Retinal pigment epithelial cell (primary cell): ENCODE measurements at regions not wholly inside any gene's neighbourhood (a gene's known extent, or its start where the extent isn't known, plus 50 kb on each side); places are given as distances from the start of the nearest gene placed in this dataset.

ENCODE experiments used
- DNase-seq: peaks from one replicate; pipeline ENCODE4 v3.0.0-alpha.2; 2010; ENCODE audit warnings: low read depth
- H3K4me3 ChIP-seq: 2 replicates; pipeline ENCODE4 v1.5.1; 2011; ENCODE audit warnings: mild to moderate bottlenecking, low read length, control low read depth, moderate library complexity
- TF ChIP-seq, protein P1 (sequence below): conservative IDR thresholded peaks from 2 replicates; pipeline ENCODE4 v1.5.1; 2011; ENCODE audit warnings: low read depth, low read length, control low read depth, inconsistent platforms

- H3K4me3 ChIP-seq, result no peak overlapping the region
- DNase-seq, result peak; percentile 52
- TF ChIP-seq, protein P1, sequence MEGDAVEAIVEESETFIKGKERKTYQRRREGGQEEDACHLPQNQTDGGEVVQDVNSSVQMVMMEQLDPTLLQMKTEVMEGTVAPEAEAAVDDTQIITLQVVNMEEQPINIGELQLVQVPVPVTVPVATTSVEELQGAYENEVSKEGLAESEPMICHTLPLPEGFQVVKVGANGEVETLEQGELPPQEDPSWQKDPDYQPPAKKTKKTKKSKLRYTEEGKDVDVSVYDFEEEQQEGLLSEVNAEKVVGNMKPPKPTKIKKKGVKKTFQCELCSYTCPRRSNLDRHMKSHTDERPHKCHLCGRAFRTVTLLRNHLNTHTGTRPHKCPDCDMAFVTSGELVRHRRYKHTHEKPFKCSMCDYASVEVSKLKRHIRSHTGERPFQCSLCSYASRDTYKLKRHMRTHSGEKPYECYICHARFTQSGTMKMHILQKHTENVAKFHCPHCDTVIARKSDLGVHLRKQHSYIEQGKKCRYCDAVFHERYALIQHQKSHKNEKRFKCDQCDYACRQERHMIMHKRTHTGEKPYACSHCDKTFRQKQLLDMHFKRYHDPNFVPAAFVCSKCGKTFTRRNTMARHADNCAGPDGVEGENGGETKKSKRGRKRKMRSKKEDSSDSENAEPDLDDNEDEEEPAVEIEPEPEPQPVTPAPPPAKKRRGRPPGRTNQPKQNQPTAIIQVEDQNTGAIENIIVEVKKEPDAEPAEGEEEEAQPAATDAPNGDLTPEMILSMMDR, result no peak
Observed at GRCh38 chr11:127521413-127521812, 520.8 kb upstream of the KIRREL3 start.

DNA sequence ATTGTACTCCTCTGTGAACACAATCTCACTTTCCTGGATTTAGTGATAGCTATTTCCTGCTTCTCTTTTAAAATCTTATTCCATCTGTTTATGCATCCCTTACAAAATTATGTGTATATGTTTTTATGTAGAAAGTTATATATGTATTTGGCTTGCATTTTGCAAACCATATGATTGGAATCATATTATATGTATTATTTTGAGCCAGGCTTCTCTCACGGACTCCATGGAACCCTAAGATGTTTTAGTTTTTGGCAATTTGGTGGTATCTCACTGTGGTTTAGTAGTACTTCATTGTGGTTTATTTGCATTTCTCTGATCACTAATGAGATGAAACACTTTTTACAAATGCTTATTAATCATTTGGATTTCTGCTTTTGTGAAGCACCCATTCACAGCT is 507.3 kb upstream of the KIRREL3 start:
- no peak for DNase-seq
- TF ChIP-seq, protein P1, result no peak
- no peak overlapping the region for H3K4me3 ChIP-seq

DNA sequence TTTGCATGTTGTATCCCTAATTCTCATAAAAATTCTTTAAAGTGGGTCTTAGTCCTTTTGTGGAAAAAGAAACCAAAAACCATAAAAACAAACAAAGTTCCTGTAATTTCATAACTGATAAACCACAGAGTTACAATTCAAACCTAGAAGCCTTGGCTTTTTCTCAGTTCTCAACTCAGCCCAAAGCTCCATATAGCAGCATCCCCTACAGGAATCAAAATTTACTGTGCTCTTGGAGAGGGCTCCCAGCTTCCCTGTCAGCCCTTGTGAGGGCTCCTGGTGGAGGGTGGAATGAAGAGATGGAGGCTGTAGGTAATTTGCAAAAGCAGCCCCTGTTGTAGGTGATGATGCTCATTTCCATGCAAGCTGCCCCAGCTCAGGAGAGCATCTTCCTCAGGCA is 506.1 kb upstream of the KIRREL3 start:
- H3K4me3 ChIP-seq, result no peak overlapping the region
- DNase-seq, result no peak
- TF ChIP-seq, protein P1, result no peak

- TF ChIP-seq, protein P1, result no peak
- H3K4me3 ChIP-seq, result no peak overlapping the region
- DNase-seq, result no peak
Observed at GRCh38 chr11:127506126-127506525, 505.6 kb upstream of the KIRREL3 start.

DNA sequence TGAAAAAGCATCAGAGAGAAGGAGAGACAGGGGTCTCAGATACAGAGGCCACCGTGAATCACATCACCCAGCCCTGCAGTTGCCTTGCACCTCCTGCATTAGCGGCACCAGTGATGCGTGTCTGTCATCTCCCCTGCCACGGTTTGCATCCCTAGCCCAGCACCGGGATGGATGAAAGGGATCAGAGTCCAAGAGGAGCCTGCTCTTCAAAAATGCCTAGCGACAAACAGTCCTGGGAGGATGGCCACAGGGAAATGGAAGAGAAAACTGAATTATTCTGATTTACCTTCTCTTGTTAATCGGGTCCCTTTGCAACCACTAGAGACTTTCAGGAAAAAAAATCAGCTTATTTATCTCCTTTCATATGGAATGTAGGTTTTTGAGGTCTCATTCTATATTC is 495.6 kb upstream of the KIRREL3 start:
- no peak overlapping the region for H3K4me3 ChIP-seq
- no peak for DNase-seq
- TF ChIP-seq, protein P1, result no peak

- TF ChIP-seq, protein P1, result peak; percentile 75
- no peak for DNase-seq
- no peak overlapping the region for H3K4me3 ChIP-seq
Observed at GRCh38 chr11:127493330-127494022, 492.9 kb upstream of the KIRREL3 start.

DNA sequence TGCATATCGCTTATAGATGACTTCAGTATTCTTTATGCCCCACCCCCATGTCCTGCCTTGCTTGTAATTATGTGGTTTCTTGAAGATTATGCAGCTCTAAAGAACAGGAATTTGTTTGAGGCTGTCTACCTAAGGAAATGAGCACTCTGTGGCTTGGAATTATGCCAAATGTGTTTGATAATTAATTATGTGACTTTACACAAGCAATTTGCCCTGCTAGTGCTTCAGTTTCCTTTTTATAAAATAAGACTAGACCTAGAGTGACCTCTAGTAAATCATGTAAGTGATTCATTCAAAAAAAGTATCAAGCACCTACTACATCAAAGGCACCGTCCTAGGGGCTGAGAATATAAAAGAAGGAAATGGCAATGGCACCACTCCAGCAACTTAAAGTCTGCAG is 491.5 kb upstream of the KIRREL3 start:
- no peak overlapping the region for H3K4me3 ChIP-seq
- TF ChIP-seq, protein P1, result no peak
- peak; percentile 64 for DNase-seq
